ENCODE measurements at regions not wholly inside any gene's neighbourhood (a gene's known extent, or its start where the extent isn't known, plus 50 kb on each side); places are given as distances from the start of the nearest gene placed in this dataset.

GRCh38 chr9:89256225-89256624, 54.8 kb upstream of the CKS2 start:
- TF ChIP-seq EZH2phosphoT487 (IDR thresholded peaks at IDR 0.05; ENCODE audit: borderline replicate concordance, low read depth) (no peak), JUND (IDR thresholded peaks at IDR 0.05) (no peak)

Measured in SK-N-SH (cell line).